Spleen (tissue), 7 donors: ENCODE measurements at regions not wholly inside any gene's neighbourhood (a gene's known extent, or its start where the extent isn't known, plus 50 kb on each side); places are given as distances from the start of the nearest gene placed in this dataset.

Experiments
- POLR2A ChIP-seq, 3 donors: fragments of 450-650 bp; IDR thresholded peaks; one replicate each; pipeline ENCODE4 v1.5.1; 2017; ENCODE audit warnings: antibody characterized with exemption in 3 of 3, mild to moderate bottlenecking in 1 of 3
- POLR2AphosphoS5 ChIP-seq, 3 donors: sonication (generic); formaldehyde crosslinking; IDR thresholded peaks; one replicate each; pipeline ENCODE4 v1.5.1; 2017; ENCODE audit warnings: antibody characterized with exemption in 3 of 3
- TF ChIP-seq, protein P1 (sequence below), 11 experiments: fragments of 200-600 bp in 7 of 11; fragments of 450-650 bp in 4 of 11; sonication (generic) in 4 of 11; IDR thresholded peaks in 8 of 11; conservative IDR thresholded peaks in 3 of 11; 1 replicate in 7 of 11; 2 replicates in 4 of 11; pipeline versions ENCODE4 v1.4.0 to v1.8.0; 2016 to 2021; ENCODE audit warnings: antibody characterized with exemption in 11 of 11, inconsistent platforms in 4 of 11, mild to moderate bottlenecking in 1 of 11
- donor health status: DM: no; HTN: no; CAD: no; lungs with moderate emphysema.
- donor health status: DM: no; HTN: no; CAD: no.
- donor health status: DM: no; HTN: no; CAD: no.

DNA sequence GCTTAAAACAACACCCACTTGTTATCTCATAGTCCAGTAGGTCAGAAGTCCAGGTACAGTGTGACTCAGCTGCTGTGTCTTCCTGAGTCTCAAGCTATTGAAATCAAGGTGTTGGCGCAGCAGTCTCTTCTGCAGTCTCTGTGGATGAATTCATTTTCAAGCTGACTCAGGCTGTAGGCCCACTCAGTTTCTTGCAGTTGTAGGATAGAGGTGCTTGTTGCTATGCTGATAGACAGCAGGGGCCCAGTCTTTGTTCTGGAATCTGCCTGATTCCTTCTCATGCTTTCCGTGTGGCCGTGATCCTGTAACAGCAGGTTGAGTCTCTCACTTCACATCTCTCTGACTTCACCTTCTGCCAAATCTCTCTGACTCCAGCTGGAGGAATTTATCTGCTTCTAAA is 400.4 kb upstream of the POM121L12 start:
- TF ChIP-seq POLR2A (IDR thresholded peaks at IDR 0.05) (no peak), POLR2AphosphoS5 (IDR thresholded peaks at IDR 0.05) (no peak)
- TF ChIP-seq, protein P1, sequence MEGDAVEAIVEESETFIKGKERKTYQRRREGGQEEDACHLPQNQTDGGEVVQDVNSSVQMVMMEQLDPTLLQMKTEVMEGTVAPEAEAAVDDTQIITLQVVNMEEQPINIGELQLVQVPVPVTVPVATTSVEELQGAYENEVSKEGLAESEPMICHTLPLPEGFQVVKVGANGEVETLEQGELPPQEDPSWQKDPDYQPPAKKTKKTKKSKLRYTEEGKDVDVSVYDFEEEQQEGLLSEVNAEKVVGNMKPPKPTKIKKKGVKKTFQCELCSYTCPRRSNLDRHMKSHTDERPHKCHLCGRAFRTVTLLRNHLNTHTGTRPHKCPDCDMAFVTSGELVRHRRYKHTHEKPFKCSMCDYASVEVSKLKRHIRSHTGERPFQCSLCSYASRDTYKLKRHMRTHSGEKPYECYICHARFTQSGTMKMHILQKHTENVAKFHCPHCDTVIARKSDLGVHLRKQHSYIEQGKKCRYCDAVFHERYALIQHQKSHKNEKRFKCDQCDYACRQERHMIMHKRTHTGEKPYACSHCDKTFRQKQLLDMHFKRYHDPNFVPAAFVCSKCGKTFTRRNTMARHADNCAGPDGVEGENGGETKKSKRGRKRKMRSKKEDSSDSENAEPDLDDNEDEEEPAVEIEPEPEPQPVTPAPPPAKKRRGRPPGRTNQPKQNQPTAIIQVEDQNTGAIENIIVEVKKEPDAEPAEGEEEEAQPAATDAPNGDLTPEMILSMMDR (IDR thresholded peaks at IDR 0.05 in 8 of 11, conservative IDR thresholded peaks at IDR 0.05 in 3 of 11), result no peak
